H1 (cell line): ENCODE measurements at regions not wholly inside any gene's neighbourhood (a gene's known extent, or its start where the extent isn't known, plus 50 kb on each side); places are given as distances from the start of the nearest gene placed in this dataset.

Experiments
- CBX5 ChIP-seq: fragments of 300-800, 300-1000 bp; sonication (generic); IDR thresholded peaks from 2 replicates; pipeline ENCODE4 v1.7.1; 2016; ENCODE audit warnings: antibody characterized with exemption, low read length, low read depth
- CBX8 ChIP-seq: fragments of 300-800, 300-1000 bp; sonication (generic); IDR thresholded peaks from 2 replicates; pipeline ENCODE4 v1.7.1; 2016; ENCODE audit warnings: low read depth, low read length, borderline replicate concordance
- CREB1 ChIP-seq: IDR thresholded peaks from 2 replicates; pipeline ENCODE4 v1.6.1; 2012; ENCODE audit warnings: inconsistent platforms
- EGR1 ChIP-seq: IDR thresholded peaks from 2 replicates; pipeline ENCODE4 v1.6.1; 2011; ENCODE audit warnings: low read depth, low read length, borderline replicate concordance
- FOSL1 ChIP-seq: IDR thresholded peaks from 2 replicates; pipeline ENCODE4 v1.6.1; 2011; ENCODE audit warnings: mild to moderate bottlenecking, low read depth, low read length, moderate library complexity; ENCODE audit not compliant: insufficient read depth
- GABPA ChIP-seq: IDR thresholded peaks from 2 replicates; pipeline ENCODE4 v1.6.1; 2011; ENCODE audit warnings: mild to moderate bottlenecking, low read length, moderate library complexity, borderline replicate concordance; ENCODE audit not compliant: insufficient read depth
- GTF2F1 ChIP-seq: IDR thresholded peaks from 2 replicates; pipeline ENCODE4 v1.6.1; 2012; ENCODE audit warnings: low read depth, low read length, improper control_type of control experiment, borderline replicate concordance
- SIRT6 ChIP-seq: IDR thresholded peaks from one replicate; pipeline ENCODE4 v1.7.1; 2012; ENCODE audit warnings: low read length, inconsistent platforms
- TAF7 ChIP-seq: optimal IDR thresholded peaks from 2 replicates; pipeline ENCODE3; 2011; ENCODE audit warnings: low read depth, mild to moderate bottlenecking, inconsistent platforms, low read length, moderate library complexity, borderline replicate concordance
- TF ChIP-seq, protein P1 (sequence below): fragments of 300-600 bp; sonication (generic); IDR thresholded peaks from 2 replicates; pipeline ENCODE4 v1.7.1; 2012; ENCODE audit warnings: low read length, moderate library complexity, mild to moderate bottlenecking, inconsistent platforms; ENCODE audit not compliant: insufficient replicate concordance

DNA sequence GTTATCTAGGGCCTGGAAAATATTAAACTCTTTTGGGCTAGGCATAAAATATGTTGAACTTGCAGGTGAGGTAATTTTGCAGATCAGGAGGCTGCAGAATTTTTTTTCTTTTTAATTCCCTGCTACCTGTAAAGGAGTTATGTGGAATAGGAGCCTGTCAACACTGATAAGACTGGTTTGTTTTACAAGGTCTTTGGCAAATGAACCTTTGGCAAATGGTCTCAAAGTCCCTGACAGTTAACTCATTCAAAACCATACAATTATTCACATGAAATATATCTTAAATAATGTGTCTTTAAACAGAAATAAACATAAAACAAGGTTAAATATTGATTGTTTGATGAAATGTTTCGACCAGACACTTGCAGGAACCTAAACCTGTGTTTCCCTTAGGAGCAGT, 340.2 kb downstream of the GASK1B start (continued):
- TF ChIP-seq, protein P1, sequence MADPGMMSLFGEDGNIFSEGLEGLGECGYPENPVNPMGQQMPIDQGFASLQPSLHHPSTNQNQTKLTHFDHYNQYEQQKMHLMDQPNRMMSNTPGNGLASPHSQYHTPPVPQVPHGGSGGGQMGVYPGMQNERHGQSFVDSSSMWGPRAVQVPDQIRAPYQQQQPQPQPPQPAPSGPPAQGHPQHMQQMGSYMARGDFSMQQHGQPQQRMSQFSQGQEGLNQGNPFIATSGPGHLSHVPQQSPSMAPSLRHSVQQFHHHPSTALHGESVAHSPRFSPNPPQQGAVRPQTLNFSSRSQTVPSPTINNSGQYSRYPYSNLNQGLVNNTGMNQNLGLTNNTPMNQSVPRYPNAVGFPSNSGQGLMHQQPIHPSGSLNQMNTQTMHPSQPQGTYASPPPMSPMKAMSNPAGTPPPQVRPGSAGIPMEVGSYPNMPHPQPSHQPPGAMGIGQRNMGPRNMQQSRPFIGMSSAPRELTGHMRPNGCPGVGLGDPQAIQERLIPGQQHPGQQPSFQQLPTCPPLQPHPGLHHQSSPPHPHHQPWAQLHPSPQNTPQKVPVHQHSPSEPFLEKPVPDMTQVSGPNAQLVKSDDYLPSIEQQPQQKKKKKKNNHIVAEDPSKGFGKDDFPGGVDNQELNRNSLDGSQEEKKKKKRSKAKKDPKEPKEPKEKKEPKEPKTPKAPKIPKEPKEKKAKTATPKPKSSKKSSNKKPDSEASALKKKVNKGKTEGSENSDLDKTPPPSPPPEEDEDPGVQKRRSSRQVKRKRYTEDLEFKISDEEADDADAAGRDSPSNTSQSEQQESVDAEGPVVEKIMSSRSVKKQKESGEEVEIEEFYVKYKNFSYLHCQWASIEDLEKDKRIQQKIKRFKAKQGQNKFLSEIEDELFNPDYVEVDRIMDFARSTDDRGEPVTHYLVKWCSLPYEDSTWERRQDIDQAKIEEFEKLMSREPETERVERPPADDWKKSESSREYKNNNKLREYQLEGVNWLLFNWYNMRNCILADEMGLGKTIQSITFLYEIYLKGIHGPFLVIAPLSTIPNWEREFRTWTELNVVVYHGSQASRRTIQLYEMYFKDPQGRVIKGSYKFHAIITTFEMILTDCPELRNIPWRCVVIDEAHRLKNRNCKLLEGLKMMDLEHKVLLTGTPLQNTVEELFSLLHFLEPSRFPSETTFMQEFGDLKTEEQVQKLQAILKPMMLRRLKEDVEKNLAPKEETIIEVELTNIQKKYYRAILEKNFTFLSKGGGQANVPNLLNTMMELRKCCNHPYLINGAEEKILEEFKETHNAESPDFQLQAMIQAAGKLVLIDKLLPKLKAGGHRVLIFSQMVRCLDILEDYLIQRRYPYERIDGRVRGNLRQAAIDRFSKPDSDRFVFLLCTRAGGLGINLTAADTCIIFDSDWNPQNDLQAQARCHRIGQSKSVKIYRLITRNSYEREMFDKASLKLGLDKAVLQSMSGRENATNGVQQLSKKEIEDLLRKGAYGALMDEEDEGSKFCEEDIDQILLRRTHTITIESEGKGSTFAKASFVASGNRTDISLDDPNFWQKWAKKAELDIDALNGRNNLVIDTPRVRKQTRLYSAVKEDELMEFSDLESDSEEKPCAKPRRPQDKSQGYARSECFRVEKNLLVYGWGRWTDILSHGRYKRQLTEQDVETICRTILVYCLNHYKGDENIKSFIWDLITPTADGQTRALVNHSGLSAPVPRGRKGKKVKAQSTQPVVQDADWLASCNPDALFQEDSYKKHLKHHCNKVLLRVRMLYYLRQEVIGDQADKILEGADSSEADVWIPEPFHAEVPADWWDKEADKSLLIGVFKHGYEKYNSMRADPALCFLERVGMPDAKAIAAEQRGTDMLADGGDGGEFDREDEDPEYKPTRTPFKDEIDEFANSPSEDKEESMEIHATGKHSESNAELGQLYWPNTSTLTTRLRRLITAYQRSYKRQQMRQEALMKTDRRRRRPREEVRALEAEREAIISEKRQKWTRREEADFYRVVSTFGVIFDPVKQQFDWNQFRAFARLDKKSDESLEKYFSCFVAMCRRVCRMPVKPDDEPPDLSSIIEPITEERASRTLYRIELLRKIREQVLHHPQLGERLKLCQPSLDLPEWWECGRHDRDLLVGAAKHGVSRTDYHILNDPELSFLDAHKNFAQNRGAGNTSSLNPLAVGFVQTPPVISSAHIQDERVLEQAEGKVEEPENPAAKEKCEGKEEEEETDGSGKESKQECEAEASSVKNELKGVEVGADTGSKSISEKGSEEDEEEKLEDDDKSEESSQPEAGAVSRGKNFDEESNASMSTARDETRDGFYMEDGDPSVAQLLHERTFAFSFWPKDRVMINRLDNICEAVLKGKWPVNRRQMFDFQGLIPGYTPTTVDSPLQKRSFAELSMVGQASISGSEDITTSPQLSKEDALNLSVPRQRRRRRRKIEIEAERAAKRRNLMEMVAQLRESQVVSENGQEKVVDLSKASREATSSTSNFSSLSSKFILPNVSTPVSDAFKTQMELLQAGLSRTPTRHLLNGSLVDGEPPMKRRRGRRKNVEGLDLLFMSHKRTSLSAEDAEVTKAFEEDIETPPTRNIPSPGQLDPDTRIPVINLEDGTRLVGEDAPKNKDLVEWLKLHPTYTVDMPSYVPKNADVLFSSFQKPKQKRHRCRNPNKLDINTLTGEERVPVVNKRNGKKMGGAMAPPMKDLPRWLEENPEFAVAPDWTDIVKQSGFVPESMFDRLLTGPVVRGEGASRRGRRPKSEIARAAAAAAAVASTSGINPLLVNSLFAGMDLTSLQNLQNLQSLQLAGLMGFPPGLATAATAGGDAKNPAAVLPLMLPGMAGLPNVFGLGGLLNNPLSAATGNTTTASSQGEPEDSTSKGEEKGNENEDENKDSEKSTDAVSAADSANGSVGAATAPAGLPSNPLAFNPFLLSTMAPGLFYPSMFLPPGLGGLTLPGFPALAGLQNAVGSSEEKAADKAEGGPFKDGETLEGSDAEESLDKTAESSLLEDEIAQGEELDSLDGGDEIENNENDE, result no peak
- no peak for TF ChIP-seq CREB1
- no peak for TF ChIP-seq CBX5
- no peak for TF ChIP-seq GTF2F1
- TF ChIP-seq TAF7, result no peak
- no peak for TF ChIP-seq EGR1
- TF ChIP-seq FOSL1, result no peak
- no peak for TF ChIP-seq GABPA
- TF ChIP-seq SIRT6, result no peak
- no peak for TF ChIP-seq CBX8
